ENCODE measurements at regions not wholly inside any gene's neighbourhood (a gene's known extent, or its start where the extent isn't known, plus 50 kb on each side); places are given as distances from the start of the nearest gene placed in this dataset.

DNA sequence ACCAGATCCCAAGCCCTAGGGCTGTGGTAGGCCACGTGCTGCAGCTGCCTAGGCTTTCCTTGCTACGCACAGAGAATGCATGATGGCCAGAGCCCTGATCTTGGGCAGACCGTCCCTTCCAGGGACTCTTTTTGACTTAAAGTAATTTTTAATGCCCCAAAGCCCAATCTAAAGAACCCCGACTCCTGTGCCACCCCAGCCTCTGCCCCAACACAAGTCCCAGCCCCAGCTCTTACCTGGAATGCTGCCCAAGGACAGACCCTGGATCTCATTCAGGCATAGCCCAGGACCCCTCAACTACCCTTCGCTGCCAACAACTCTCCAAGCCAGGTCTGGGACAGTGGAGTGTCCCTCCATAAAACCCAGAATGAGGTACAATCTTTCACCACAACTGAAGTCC lies 211.7 kb upstream of the B3GAT1 start:
- no peaks in the 10 kb centered on the region for H3K27me3 ChIP-seq (ENCODE audit: control insufficient read depth, insufficient read depth, low read length)
- FAIRE-seq = no peak
- no peak overlapping the region for H3K4me3 ChIP-seq (ENCODE audit: low read depth, low read length)
- TF ChIP-seq, protein P1, sequence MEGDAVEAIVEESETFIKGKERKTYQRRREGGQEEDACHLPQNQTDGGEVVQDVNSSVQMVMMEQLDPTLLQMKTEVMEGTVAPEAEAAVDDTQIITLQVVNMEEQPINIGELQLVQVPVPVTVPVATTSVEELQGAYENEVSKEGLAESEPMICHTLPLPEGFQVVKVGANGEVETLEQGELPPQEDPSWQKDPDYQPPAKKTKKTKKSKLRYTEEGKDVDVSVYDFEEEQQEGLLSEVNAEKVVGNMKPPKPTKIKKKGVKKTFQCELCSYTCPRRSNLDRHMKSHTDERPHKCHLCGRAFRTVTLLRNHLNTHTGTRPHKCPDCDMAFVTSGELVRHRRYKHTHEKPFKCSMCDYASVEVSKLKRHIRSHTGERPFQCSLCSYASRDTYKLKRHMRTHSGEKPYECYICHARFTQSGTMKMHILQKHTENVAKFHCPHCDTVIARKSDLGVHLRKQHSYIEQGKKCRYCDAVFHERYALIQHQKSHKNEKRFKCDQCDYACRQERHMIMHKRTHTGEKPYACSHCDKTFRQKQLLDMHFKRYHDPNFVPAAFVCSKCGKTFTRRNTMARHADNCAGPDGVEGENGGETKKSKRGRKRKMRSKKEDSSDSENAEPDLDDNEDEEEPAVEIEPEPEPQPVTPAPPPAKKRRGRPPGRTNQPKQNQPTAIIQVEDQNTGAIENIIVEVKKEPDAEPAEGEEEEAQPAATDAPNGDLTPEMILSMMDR (IDR thresholded peaks at IDR 0.05; ENCODE audit: insufficient read depth, low read length, severe bottlenecking) = no peak
- no peaks in the 10 kb centered on the region for H3K36me3 ChIP-seq (ENCODE audit: control insufficient read depth, insufficient read depth, low read length)
- DNase-seq (ENCODE audit: low read depth) = no peak

DNA sequence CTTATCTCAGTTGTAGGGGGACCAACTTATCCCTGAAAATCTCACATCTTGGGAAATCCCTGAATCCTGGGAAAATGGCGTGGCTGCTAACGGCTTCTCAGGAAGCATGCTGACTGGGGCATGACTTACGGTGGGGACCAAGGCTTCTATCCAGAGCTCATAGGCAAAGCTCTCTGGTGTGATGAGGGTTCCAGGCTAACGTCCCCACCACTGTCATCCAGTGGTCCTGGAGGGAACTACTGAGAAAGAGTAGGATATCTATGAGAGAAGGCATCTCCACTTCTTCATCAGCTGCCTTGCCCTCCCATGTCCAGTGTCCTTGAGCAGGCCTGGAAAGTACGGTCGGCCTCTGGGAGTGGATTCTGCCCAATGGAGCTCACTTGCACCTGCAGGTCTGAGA lies 210.4 kb upstream of the B3GAT1 start:
- Histone ChIP-seq H3K27me3 (ENCODE audit: control insufficient read depth, insufficient read depth, low read length) (no peaks in the 10 kb centered on the region), H3K36me3 (ENCODE audit: control insufficient read depth, insufficient read depth, low read length) (no peaks in the 10 kb centered on the region), H3K4me3 (ENCODE audit: low read depth, low read length) (no peak overlapping the region)
- TF ChIP-seq, protein P1 (IDR thresholded peaks at IDR 0.05; ENCODE audit: insufficient read depth, low read length, severe bottlenecking) = no peak
- DNase-seq (ENCODE audit: low read depth) (no peak), FAIRE-seq (no peak)

DNA sequence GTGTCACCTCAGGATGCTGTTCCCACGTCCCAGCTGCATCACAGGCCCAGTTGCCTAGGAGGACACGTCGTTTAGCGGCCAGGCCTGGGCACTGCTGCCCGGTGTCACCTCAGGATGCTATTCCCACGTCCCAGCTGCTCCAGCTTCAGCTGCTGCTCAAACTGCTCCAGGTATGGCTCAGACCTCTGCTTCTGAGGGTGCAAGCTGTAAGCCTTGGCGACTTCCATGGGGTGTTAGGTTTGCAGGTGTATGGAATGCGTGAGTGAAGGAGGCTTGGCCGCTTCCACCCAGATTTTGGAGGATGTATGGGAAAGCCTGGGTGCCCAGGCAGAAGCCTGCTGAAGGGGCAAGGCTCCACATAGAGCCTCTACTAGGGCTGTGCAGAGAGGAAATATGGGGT lies 205.3 kb upstream of the B3GAT1 start:
- Histone ChIP-seq H3K27me3 (ENCODE audit: control insufficient read depth, insufficient read depth, low read length) (no peaks in the 10 kb centered on the region), H3K36me3 (ENCODE audit: control insufficient read depth, insufficient read depth, low read length) (no peaks in the 10 kb centered on the region), H3K4me3 (ENCODE audit: low read depth, low read length) (no peak overlapping the region)
- TF ChIP-seq, protein P1 (IDR thresholded peaks at IDR 0.05; ENCODE audit: insufficient read depth, low read length, severe bottlenecking) = no peak
- FAIRE-seq = no peak
- no peak for DNase-seq (ENCODE audit: low read depth)

DNA sequence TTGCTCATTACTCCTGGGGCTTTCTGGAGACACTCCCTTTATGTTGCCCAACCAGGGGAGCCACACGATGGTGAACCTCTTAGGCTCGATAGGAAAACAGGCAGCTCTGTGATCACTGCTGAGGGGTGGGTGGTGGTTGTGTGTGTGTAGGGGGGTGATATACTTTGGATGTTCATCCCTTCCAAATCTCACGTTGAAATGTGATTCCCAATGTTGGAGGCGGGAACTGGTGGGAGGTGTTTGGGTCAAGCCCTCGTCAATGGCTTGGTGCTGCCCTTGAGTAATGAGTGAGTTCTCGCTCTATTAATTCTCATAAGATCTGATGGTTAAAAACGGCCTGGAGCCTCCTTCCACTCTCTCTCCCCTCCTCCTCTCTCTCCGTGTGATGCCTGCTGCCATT lies 204.0 kb upstream of the B3GAT1 start:
- TF ChIP-seq, protein P1 (IDR thresholded peaks at IDR 0.05; ENCODE audit: insufficient read depth, low read length, severe bottlenecking) = no peak
- DNase-seq (ENCODE audit: low read depth) (no peak), FAIRE-seq (no peak)
- Histone ChIP-seq H3K36me3 (ENCODE audit: control insufficient read depth, insufficient read depth, low read length) (no peaks in the 10 kb centered on the region), H3K27me3 (ENCODE audit: control insufficient read depth, insufficient read depth, low read length) (no peaks in the 10 kb centered on the region), H3K4me3 (ENCODE audit: low read depth, low read length) (no peak overlapping the region)

DNA sequence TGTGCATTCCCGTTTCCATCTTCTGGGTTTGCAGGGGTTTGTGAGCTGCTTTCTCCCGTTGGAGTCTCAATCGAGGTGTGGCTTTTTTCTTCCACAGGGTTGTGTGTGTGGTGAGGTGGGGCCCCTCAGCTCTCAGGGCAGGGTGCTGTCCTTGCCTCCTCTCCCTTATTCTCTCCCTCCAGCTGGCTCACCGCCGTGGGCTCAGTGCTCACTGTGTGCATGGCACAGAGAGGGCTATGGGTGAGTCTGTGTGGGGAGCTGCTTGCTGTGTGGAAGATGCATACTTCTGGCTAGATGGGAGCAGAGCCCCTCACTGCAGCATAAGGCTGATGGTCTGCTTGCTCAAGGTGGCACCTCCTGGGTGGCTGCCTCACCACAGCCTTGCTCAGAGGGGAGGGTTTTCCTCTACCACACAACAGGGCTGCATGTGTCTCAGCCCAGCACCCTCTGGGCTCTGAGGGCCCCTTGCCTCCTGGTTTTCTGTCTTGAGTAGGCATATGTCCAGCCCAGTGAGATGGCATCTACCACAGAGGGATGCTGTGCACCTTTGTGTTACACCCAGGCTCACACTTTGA lies 203.1 kb upstream of the B3GAT1 start:
- TF ChIP-seq, protein P1 (IDR thresholded peaks at IDR 0.05; ENCODE audit: insufficient read depth, low read length, severe bottlenecking) = no peak
- FAIRE-seq = no peak
- H3K27me3 ChIP-seq (ENCODE audit: control insufficient read depth, insufficient read depth, low read length) = no peaks in the 10 kb centered on the region
- no peak for DNase-seq (ENCODE audit: low read depth)
- H3K4me3 ChIP-seq (ENCODE audit: low read depth, low read length) = no peak overlapping the region
- no peaks in the 10 kb centered on the region for H3K36me3 ChIP-seq (ENCODE audit: control insufficient read depth, insufficient read depth, low read length)

DNA sequence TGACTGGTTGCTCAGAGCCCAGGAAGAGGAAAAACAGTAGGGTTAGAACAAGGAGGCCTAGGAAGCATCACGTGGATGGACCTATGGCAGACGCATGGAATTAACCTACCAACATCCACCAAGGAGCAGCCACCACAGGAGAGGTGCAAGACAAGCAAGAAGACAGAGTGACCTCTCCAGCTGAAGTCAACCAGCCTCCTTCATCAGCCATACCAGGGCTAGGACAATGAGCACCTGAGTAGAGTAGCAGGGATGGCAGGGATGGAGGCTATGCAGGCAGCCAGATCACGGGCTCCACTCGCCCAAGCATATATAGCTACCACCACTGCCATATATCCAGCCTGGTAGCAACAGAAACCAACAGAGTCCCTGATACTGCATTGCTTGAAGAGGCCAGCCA lies 202.1 kb upstream of the B3GAT1 start:
- TF ChIP-seq, protein P1 (IDR thresholded peaks at IDR 0.05; ENCODE audit: insufficient read depth, low read length, severe bottlenecking) = no peak
- Histone ChIP-seq H3K27me3 (ENCODE audit: control insufficient read depth, insufficient read depth, low read length) (no peaks in the 10 kb centered on the region), H3K4me3 (ENCODE audit: low read depth, low read length) (no peak overlapping the region), H3K36me3 (ENCODE audit: control insufficient read depth, insufficient read depth, low read length) (no peaks in the 10 kb centered on the region)
- FAIRE-seq (no peak), DNase-seq (ENCODE audit: low read depth) (no peak)

Data from bronchial epithelial cell (primary cell).